PC-3 (cell line): ENCODE measurements at regions not wholly inside any gene's neighbourhood (a gene's known extent, or its start where the extent isn't known, plus 50 kb on each side); places are given as distances from the start of the nearest gene placed in this dataset.

Experiments used
- EZH2 ChIP-seq: fragments of 300-600 bp; sonication (generic); IDR thresholded peaks from one replicate; pipeline ENCODE4 v1.6.1; 2017; ENCODE audit warnings: antibody characterized with exemption, mild to moderate bottlenecking, low read length; ENCODE audit not compliant: unreplicated experiment
- EZH2phosphoT487 ChIP-seq: fragments of 300-600 bp; sonication (generic); IDR thresholded peaks from 2 replicates; pipeline ENCODE4 v1.6.1; 2018; ENCODE audit warnings: mild to moderate bottlenecking, antibody characterized with exemption, low read length, borderline replicate concordance
- TF ChIP-seq, protein P1 (sequence below): fragments of 300-600 bp; sonication (generic); conservative IDR thresholded peaks from 2 replicates; pipeline ENCODE4 v1.5.1; 2017; ENCODE audit warnings: antibody characterized with exemption, low read depth, mild to moderate bottlenecking, low read length

DNA sequence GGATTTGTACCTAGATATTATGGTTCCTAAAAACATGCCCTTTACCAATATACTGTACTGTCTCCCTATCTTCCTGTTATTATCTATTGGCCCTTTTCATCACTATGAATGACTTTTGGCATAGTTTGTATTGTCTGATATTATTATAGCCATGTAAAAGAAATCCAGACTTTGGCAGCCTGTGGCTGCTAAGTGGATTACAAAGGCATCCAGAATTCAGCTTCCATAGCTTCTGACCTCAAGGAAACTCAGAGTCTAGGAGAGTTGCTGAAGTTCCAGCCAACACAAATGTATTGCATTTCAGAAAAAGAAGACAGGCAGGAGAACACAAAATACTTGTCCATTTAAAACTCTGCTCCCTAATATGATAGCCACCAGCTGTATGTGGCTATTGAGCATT, 319.2 kb upstream of the MPDZ start:
- TF ChIP-seq, protein P1, sequence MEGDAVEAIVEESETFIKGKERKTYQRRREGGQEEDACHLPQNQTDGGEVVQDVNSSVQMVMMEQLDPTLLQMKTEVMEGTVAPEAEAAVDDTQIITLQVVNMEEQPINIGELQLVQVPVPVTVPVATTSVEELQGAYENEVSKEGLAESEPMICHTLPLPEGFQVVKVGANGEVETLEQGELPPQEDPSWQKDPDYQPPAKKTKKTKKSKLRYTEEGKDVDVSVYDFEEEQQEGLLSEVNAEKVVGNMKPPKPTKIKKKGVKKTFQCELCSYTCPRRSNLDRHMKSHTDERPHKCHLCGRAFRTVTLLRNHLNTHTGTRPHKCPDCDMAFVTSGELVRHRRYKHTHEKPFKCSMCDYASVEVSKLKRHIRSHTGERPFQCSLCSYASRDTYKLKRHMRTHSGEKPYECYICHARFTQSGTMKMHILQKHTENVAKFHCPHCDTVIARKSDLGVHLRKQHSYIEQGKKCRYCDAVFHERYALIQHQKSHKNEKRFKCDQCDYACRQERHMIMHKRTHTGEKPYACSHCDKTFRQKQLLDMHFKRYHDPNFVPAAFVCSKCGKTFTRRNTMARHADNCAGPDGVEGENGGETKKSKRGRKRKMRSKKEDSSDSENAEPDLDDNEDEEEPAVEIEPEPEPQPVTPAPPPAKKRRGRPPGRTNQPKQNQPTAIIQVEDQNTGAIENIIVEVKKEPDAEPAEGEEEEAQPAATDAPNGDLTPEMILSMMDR: no peak
- TF ChIP-seq EZH2: no peak
- no peak for TF ChIP-seq EZH2phosphoT487
